Calu3 (cell line): ENCODE measurements at regions not wholly inside any gene's neighbourhood (a gene's known extent, or its start where the extent isn't known, plus 50 kb on each side); places are given as distances from the start of the nearest gene placed in this dataset.

ENCODE experiments used
- BruUV-seq: library from RNA; stranded (reverse); fragments of 400-500 nt; replicated peaks from 2 replicates; lab custom pipeline; 2021; lab: Mats Ljungman, UMichigan
- CTCF ChIA-PET: fragments of 300-600 bp; sonication (Branson Sonifier 250); formaldehyde crosslinking; loops from one replicate; lab custom pipeline; 2022; ENCODE audit warnings: antibody characterized with exemption; lab: Charles Lee
- DNase-seq: peaks from one replicate; pipeline ENCODE4 v3.0.0; 2022
- H3K27ac Mint-ChIP-seq: one replicate; pipeline ENCODE4 v1.8.0; 2022; ENCODE audit warnings: mixed read lengths; ENCODE audit not compliant: unreplicated experiment
- H3K27me3 Mint-ChIP-seq: one replicate; pipeline ENCODE4 v1.8.0; 2022; ENCODE audit warnings: mixed read lengths; ENCODE audit not compliant: unreplicated experiment
- H3K36me3 Mint-ChIP-seq: one replicate; pipeline ENCODE4 v1.8.0; 2022; ENCODE audit warnings: mild to moderate bottlenecking, moderate library complexity, mixed read lengths; ENCODE audit not compliant: insufficient read depth, unreplicated experiment
- H3K4me1 Mint-ChIP-seq: one replicate; pipeline ENCODE4 v1.8.0; 2022; ENCODE audit warnings: mild to moderate bottlenecking, low read depth, mixed read lengths; ENCODE audit not compliant: unreplicated experiment
- H3K4me3 Mint-ChIP-seq: one replicate; pipeline ENCODE4 v1.8.0; 2022; ENCODE audit warnings: mild to moderate bottlenecking, low read depth, moderate library complexity, mixed read lengths; ENCODE audit not compliant: unreplicated experiment
- H3K9me3 Mint-ChIP-seq: one replicate; pipeline ENCODE4 v1.8.0; 2022; ENCODE audit warnings: low read depth, mixed read lengths; ENCODE audit not compliant: unreplicated experiment
- CTCF ChIP-seq: fragments of 200-600 bp; IDR thresholded peaks from one replicate; pipeline ENCODE4 v1.8.0; 2022; ENCODE audit warnings: antibody characterized with exemption; ENCODE audit not compliant: unreplicated experiment
- intact Hi-C: fragments of 100-400 bp; cut with micrococcal nuclease; formaldehyde crosslinking; loops from one replicate; pipeline ENCODE4 v1.10.0; 2022; ENCODE audit not compliant: unreplicated experiment

DNA sequence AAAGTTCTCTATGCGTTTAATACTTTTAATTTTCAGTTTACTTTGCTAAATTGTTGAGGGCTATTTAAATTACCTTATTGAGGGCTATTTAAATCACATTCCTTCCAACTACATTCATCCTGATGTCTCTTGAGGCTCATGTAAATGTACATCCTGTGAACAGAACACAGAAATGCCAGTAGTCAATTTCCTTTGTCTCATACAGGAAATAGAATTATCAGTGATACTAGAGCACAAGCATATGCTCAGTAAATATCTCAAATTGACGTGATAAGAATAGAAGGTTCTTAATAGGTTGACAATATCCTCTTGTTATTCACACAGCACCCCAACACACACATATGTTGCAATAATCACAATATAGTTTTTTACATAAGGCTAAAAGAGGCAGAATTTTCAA is 449.0 kb downstream of the CYLC2 start:
- intact Hi-C loops, result no loop called here
- CTCF ChIA-PET, result no interaction called here
- H3K4me1 Mint-ChIP-seq, result no peaks in the 10 kb centered on the region
- H3K27ac Mint-ChIP-seq, result no peak overlapping the region
- DNase-seq, result no peak
- no peaks in the 10 kb centered on the region for H3K27me3 Mint-ChIP-seq
- H3K4me3 Mint-ChIP-seq, result no peak overlapping the region
- no peaks in the 10 kb centered on the region for H3K9me3 Mint-ChIP-seq
- H3K36me3 Mint-ChIP-seq, result no peaks in the 10 kb centered on the region
- no peak for TF ChIP-seq CTCF
- BruUV-seq, result no TSS peak

DNA sequence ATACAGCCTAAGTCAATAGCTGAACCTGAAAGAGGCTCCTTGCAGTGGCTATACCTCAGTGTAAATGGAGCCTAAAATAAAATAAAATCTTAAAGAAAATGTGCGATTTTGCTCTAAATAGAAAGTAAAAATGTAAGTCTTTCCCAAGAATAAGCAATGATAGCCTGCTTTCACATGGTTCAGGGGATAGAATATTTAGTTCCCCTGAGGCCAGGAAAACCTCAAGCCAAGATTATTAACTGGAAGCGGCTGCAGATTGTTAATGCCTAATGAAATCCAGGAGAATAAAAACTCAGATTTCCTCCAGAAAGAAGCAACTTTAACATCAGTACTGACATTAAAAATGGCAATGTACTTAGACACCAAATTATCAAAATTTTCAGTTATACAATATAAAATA is 463.7 kb downstream of the CYLC2 start:
- H3K4me3 Mint-ChIP-seq, result no peak overlapping the region
- no peaks in the 10 kb centered on the region for H3K4me1 Mint-ChIP-seq
- no TSS peak for BruUV-seq
- intact Hi-C loops, result no loop called here
- DNase-seq, result no peak
- no peak overlapping the region for H3K27ac Mint-ChIP-seq
- peaks cover 3% of the 10 kb centered on the region for H3K9me3 Mint-ChIP-seq
- TF ChIP-seq CTCF, result no peak
- CTCF ChIA-PET, result no interaction called here
- no peaks in the 10 kb centered on the region for H3K27me3 Mint-ChIP-seq
- no peaks in the 10 kb centered on the region for H3K36me3 Mint-ChIP-seq

GRCh38 chr9:103471241-103471640 is 476.1 kb downstream of the CYLC2 start:
- intact Hi-C loops, result no loop called here
- H3K4me1 Mint-ChIP-seq, result no peaks in the 10 kb centered on the region
- H3K27me3 Mint-ChIP-seq, result no peaks in the 10 kb centered on the region
- no peak overlapping the region for H3K4me3 Mint-ChIP-seq
- BruUV-seq, result no TSS peak
- H3K36me3 Mint-ChIP-seq, result no peaks in the 10 kb centered on the region
- peaks cover 8% of the 10 kb centered on the region for H3K9me3 Mint-ChIP-seq
- DNase-seq, result no peak
- H3K27ac Mint-ChIP-seq, result no peak overlapping the region
- CTCF ChIA-PET, result no interaction called here
- TF ChIP-seq CTCF, result no peak

- DNase-seq, result no peak
- Mint-ChIP-seq H3K9me3 (peaks cover 3% of the 10 kb centered on the region), H3K27me3 (no peaks in the 10 kb centered on the region), H3K4me3 (no peak overlapping the region), H3K36me3 (no peaks in the 10 kb centered on the region), H3K27ac (no peak overlapping the region), H3K4me1 (no peaks in the 10 kb centered on the region)
- intact Hi-C loops, result no loop called here
- CTCF ChIA-PET, result no interaction called here
- BruUV-seq, result no TSS peak
- TF ChIP-seq CTCF, result no peak
These were observed 479.0 kb downstream of the CYLC2 start for GRCh38 chr9:103474156-103474555.
